Astrocyte (in vitro differentiated cells and primary cell): ENCODE measurements at regions not wholly inside any gene's neighbourhood (a gene's known extent, or its start where the extent isn't known, plus 50 kb on each side); places are given as distances from the start of the nearest gene placed in this dataset.

Experiments used
- EZH2 ChIP-seq: IDR thresholded peaks from 2 replicates; pipeline ENCODE4 v1.6.1; 2012; ENCODE audit warnings: mild to moderate bottlenecking, low read length, inconsistent platforms; ENCODE audit not compliant: insufficient read depth
- TF ChIP-seq, protein P1 (sequence below): IDR thresholded peaks from 2 replicates; pipeline ENCODE4 v1.5.1; 2011; ENCODE audit warnings: low read depth, mild to moderate bottlenecking, inconsistent platforms, low read length, moderate library complexity; ENCODE audit not compliant: insufficient read depth

- TF ChIP-seq, protein P1, sequence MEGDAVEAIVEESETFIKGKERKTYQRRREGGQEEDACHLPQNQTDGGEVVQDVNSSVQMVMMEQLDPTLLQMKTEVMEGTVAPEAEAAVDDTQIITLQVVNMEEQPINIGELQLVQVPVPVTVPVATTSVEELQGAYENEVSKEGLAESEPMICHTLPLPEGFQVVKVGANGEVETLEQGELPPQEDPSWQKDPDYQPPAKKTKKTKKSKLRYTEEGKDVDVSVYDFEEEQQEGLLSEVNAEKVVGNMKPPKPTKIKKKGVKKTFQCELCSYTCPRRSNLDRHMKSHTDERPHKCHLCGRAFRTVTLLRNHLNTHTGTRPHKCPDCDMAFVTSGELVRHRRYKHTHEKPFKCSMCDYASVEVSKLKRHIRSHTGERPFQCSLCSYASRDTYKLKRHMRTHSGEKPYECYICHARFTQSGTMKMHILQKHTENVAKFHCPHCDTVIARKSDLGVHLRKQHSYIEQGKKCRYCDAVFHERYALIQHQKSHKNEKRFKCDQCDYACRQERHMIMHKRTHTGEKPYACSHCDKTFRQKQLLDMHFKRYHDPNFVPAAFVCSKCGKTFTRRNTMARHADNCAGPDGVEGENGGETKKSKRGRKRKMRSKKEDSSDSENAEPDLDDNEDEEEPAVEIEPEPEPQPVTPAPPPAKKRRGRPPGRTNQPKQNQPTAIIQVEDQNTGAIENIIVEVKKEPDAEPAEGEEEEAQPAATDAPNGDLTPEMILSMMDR = no peak
- no peak for TF ChIP-seq EZH2
Observed at GRCh38 chr4:128461291-128462102, 173.9 kb upstream of the PGRMC2 start.
